GM04504 (cell line): ENCODE measurements at regions not wholly inside any gene's neighbourhood (a gene's known extent, or its start where the extent isn't known, plus 50 kb on each side); places are given as distances from the start of the nearest gene placed in this dataset.
"Not testable (repeated sequence)": the region's sequence is repeated elsewhere in the genome, so short reads cannot be mapped to it uniquely, and the experiment has no call there.

Experiments
- DNase-seq: peaks from one replicate; pipeline ENCODE4 v3.0.0-alpha.2; 2012; ENCODE audit warnings: low read depth

GRCh38 chr1:106266786-106267185 is 789.7 kb upstream of the PRMT6 start:
- DNase-seq: no peak

GRCh38 chr1:106268070-106268469 is 788.4 kb upstream of the PRMT6 start:
- no peak for DNase-seq

GRCh38 chr1:106276871-106277270 is 779.6 kb upstream of the PRMT6 start:
- no peak for DNase-seq

- no peak for DNase-seq
Observed at GRCh38 chr1:106277786-106278185, 778.7 kb upstream of the PRMT6 start.

- DNase-seq: no peak
Observed at GRCh38 chr1:106278716-106279115, 777.8 kb upstream of the PRMT6 start.

- DNase-seq: no peak
Observed at GRCh38 chr1:106289265-106289928, 767.1 kb upstream of the PRMT6 start.

- DNase-seq: no peak
Observed at GRCh38 chr1:106290805-106291501, 765.5 kb upstream of the PRMT6 start.

- no peak for DNase-seq
Observed at GRCh38 chr1:106292130-106292529, 764.3 kb upstream of the PRMT6 start.

- DNase-seq: no peak
Observed at GRCh38 chr1:106296431-106296830, 760.0 kb upstream of the PRMT6 start.

GRCh38 chr1:106304106-106304505 is 752.4 kb upstream of the PRMT6 start:
- no peak for DNase-seq

- DNase-seq: no peak
Observed at GRCh38 chr1:106319612-106320011, 736.9 kb upstream of the PRMT6 start.

- no peak for DNase-seq
Observed at GRCh38 chr1:106325600-106325999, 730.9 kb upstream of the PRMT6 start.

- no peak for DNase-seq
Observed at GRCh38 chr1:106344494-106344893, 712.0 kb upstream of the PRMT6 start.

GRCh38 chr1:106360252-106360651 is 696.2 kb upstream of the PRMT6 start:
- DNase-seq: no peak

GRCh38 chr1:106366627-106367319 is 689.7 kb upstream of the PRMT6 start:
- no peak for DNase-seq

GRCh38 chr1:106378261-106378660 is 678.2 kb upstream of the PRMT6 start:
- no peak for DNase-seq

GRCh38 chr1:106380772-106381171 is 675.7 kb upstream of the PRMT6 start:
- no peak for DNase-seq

GRCh38 chr1:106389160-106389559 is 667.3 kb upstream of the PRMT6 start:
- not testable (repeated sequence) for DNase-seq

- DNase-seq: no peak
Observed at GRCh38 chr1:106393046-106393445, 663.4 kb upstream of the PRMT6 start.

GRCh38 chr1:106396020-106396419 is 660.5 kb upstream of the PRMT6 start:
- no peak for DNase-seq

GRCh38 chr1:106398391-106398790 is 658.1 kb upstream of the PRMT6 start:
- no peak for DNase-seq

- DNase-seq: no peak
Observed at GRCh38 chr1:106406114-106406513, 650.4 kb upstream of the PRMT6 start.

GRCh38 chr1:106412321-106412720 is 644.2 kb upstream of the PRMT6 start:
- not testable (repeated sequence) for DNase-seq
